GM21423 (cell line): ENCODE measurements at regions not wholly inside any gene's neighbourhood (a gene's known extent, or its start where the extent isn't known, plus 50 kb on each side); places are given as distances from the start of the nearest gene placed in this dataset.
"Not testable (repeated sequence)": the region's sequence is repeated elsewhere in the genome, so short reads cannot be mapped to it uniquely, and the experiment has no call there.

Source experiments
- ATAC-seq: cut with Tn5 transposase; IDR thresholded peaks from one replicate; pipeline ENCODE4 v1.9.1; 2021; ENCODE audit warnings: mild to moderate bottlenecking, moderate library complexity; ENCODE audit not compliant: unreplicated experiment

GRCh38 chr12:116687888-116688287 lies 50.0 kb downstream of the SPRING1 start:
- no peak for ATAC-seq

GRCh38 chr12:116684891-116685290 lies 53.0 kb downstream of the SPRING1 start:
- ATAC-seq: no peak

GRCh38 chr12:116677202-116677661 lies 60.6 kb downstream of the SPRING1 start:
- no peak for ATAC-seq

GRCh38 chr12:116675339-116676107 lies 62.3 kb downstream of the SPRING1 start:
- ATAC-seq: no peak

GRCh38 chr12:116674643-116675183 lies 63.2 kb downstream of the SPRING1 start:
- ATAC-seq: no peak

- peak; percentile 5 for ATAC-seq
Measured at GRCh38 chr12:116673681-116674111, 64.2 kb downstream of the SPRING1 start.

- peak; percentile 58 for ATAC-seq
Measured at GRCh38 chr12:116672842-116673516, 64.9 kb downstream of the SPRING1 start.

GRCh38 chr12:116672010-116672409 lies 65.9 kb downstream of the SPRING1 start:
- ATAC-seq: no peak

- ATAC-seq: no peak
Measured at GRCh38 chr12:116670859-116671258, 67.0 kb downstream of the SPRING1 start.

- ATAC-seq: no peak
Measured at GRCh38 chr12:116667752-116668151, 70.1 kb downstream of the SPRING1 start.

- not testable (repeated sequence) for ATAC-seq
Measured at GRCh38 chr12:116666829-116667228, 71.0 kb downstream of the SPRING1 start.

GRCh38 chr12:116666305-116666673 lies 71.6 kb downstream of the SPRING1 start:
- ATAC-seq: no peak

- no peak for ATAC-seq
Measured at GRCh38 chr12:116665666-116666304, 72.1 kb downstream of the SPRING1 start.

GRCh38 chr12:116664085-116664484 lies 73.8 kb downstream of the SPRING1 start:
- no peak for ATAC-seq

- ATAC-seq: no peak
Measured at GRCh38 chr12:116662612-116663144, 75.2 kb downstream of the SPRING1 start.

- ATAC-seq: no peak
Measured at GRCh38 chr12:116661341-116661740, 76.5 kb downstream of the SPRING1 start.

GRCh38 chr12:116660740-116661139 lies 77.1 kb downstream of the SPRING1 start:
- not testable (repeated sequence) for ATAC-seq

GRCh38 chr12:116659771-116660481 lies 77.9 kb downstream of the SPRING1 start:
- no peak for ATAC-seq

GRCh38 chr12:116657921-116658495 lies 79.9 kb downstream of the SPRING1 start:
- ATAC-seq: no peak

- no peak for ATAC-seq
Measured at GRCh38 chr12:116656306-116656705, 81.6 kb downstream of the SPRING1 start.
